Endothelial cell of umbilical vein (primary cell): ENCODE measurements at regions not wholly inside any gene's neighbourhood (a gene's known extent, or its start where the extent isn't known, plus 50 kb on each side); places are given as distances from the start of the nearest gene placed in this dataset.

Source experiments
- BruUV-seq: library from RNA; stranded (reverse); fragments of 400-500 nt; replicated peaks from 2 replicates; lab custom pipeline; 2021; lab: Mats Ljungman, UMichigan
- CTCF ChIA-PET: fragments of 300-600, 350-600 bp; sonication (Branson Sonifier 250); formaldehyde crosslinking; loops from one replicate; lab custom pipeline; 2021; ENCODE audit warnings: antibody characterized with exemption, inconsistent platforms; lab: Charles Lee
- POLR2A ChIA-PET: fragments of 300-600, 350-600 bp; sonication (Branson Sonifier 250); formaldehyde crosslinking; loops from one replicate; lab custom pipeline; 2021; ENCODE audit warnings: antibody characterized with exemption, inconsistent platforms; lab: Charles Lee
- DNase-seq: peaks from one replicate; pipeline ENCODE4 v3.0.0-alpha.2; 2011; ENCODE audit warnings: low read depth, low spot score
- FAIRE-seq: peaks from 2 replicates; lab custom pipeline; 2011; peaks lifted over from hg19 to GRCh38; lab: Jason Lieb, UNC
- H2AFZ ChIP-seq: 2 replicates; pipeline ENCODE4 v1.6.0; 2012; ENCODE audit warnings: low read depth, low read length, control low read depth, inconsistent platforms
- H3K27ac ChIP-seq: 2 replicates; pipeline ENCODE4 v1.5.1; 2011; ENCODE audit warnings: low read depth, mild to moderate bottlenecking, control low read depth, low read length, moderate library complexity; ENCODE audit not compliant: insufficient read depth
- H3K27me3 ChIP-seq, 2 experiments: 2 replicates each; pipeline versions ENCODE4 v1.6.0 to v1.6.1; 2011; ENCODE audit warnings: low read length in 2 of 2, mixed read lengths in 1 of 2; ENCODE audit not compliant: control insufficient read depth in 2 of 2, insufficient read depth in 2 of 2
- H3K36me3 ChIP-seq, 2 experiments: 2 replicates in 1 of 2; 3 replicates in 1 of 2; pipeline ENCODE4 v1.5.1; 2011; ENCODE audit warnings: low read length in 2 of 2, mild to moderate bottlenecking in 1 of 2, moderate library complexity in 1 of 2; ENCODE audit not compliant: control insufficient read depth in 2 of 2, insufficient read depth in 2 of 2; ENCODE audit errors: extremely low read depth in 1 of 2
- H3K4me1 ChIP-seq: 3 replicates; pipeline ENCODE4 v1.5.1; 2011; ENCODE audit warnings: mild to moderate bottlenecking, low read length; ENCODE audit not compliant: control insufficient read depth, insufficient read depth; ENCODE audit errors: extremely low read depth
- H3K4me2 ChIP-seq: 2 replicates; pipeline ENCODE4 v1.6.1; 2011; ENCODE audit warnings: low read length, control low read depth, mixed read lengths; ENCODE audit not compliant: insufficient read depth
- H3K4me3 ChIP-seq, 3 experiments: fragments of 200-600 bp in 1 of 3; sonication (generic), shearing (Covaris generic) in 1 of 3; replicated peaks in 1 of 3; 2 replicates each; pipeline ENCODE4 v1.5.1; 2011 to 2016; ENCODE audit warnings: control low read depth in 3 of 3, low read length in 3 of 3, mild to moderate bottlenecking in 2 of 3, inconsistent platforms in 1 of 3, low read depth in 1 of 3, moderate library complexity in 1 of 3; ENCODE audit not compliant: insufficient read depth in 1 of 3
- H3K79me2 ChIP-seq: 2 replicates; pipeline ENCODE4 v1.6.0; 2012; ENCODE audit warnings: low read length, inconsistent platforms; ENCODE audit not compliant: control insufficient read depth, insufficient read depth
- H3K9ac ChIP-seq: replicated peaks from 2 replicates; pipeline ENCODE3; 2011; ENCODE audit warnings: low read length, control low read depth; ENCODE audit not compliant: insufficient read depth; ENCODE audit errors: extremely low read depth
- H3K9me1 ChIP-seq: replicated peaks from 3 replicates; pipeline ENCODE4 v1.6.0; 2011; ENCODE audit warnings: mild to moderate bottlenecking, low read length; ENCODE audit not compliant: control insufficient read depth, insufficient read depth; ENCODE audit errors: extremely low read depth
- H3K9me3 ChIP-seq: replicated peaks from 2 replicates; pipeline ENCODE4 v1.5.1; 2012; ENCODE audit warnings: low read length, inconsistent platforms; ENCODE audit not compliant: control insufficient read depth, insufficient read depth
- H4K20me1 ChIP-seq: replicated peaks from 2 replicates; pipeline ENCODE3; 2011; ENCODE audit warnings: mild to moderate bottlenecking, low read length; ENCODE audit not compliant: control insufficient read depth, insufficient read depth; ENCODE audit errors: extremely low read depth
- CTCF ChIP-seq, 2 donors: IDR thresholded peaks; 1 replicate in 1 of 2; 2 replicates in 1 of 2; pipeline ENCODE4 v1.5.1; 2011; ENCODE audit warnings: low read length in 2 of 2, mild to moderate bottlenecking in 2 of 2, moderate library complexity in 2 of 2, control low read depth in 1 of 2, inconsistent platforms in 1 of 2, low read depth in 1 of 2; ENCODE audit not compliant: insufficient read depth in 1 of 2; ENCODE audit errors: extremely low read depth in 1 of 2
- EZH2 ChIP-seq: IDR thresholded peaks from 2 replicates; pipeline ENCODE4 v1.6.1; 2012; ENCODE audit warnings: borderline replicate concordance, low read depth, mild to moderate bottlenecking, moderate library complexity, low read length, inconsistent platforms; ENCODE audit not compliant: severe bottlenecking
- FOS ChIP-seq: IDR thresholded peaks from 2 replicates; pipeline ENCODE4 v1.6.1; 2011; ENCODE audit warnings: mild to moderate bottlenecking, low read length, moderate library complexity, borderline replicate concordance; ENCODE audit not compliant: insufficient read depth
- GATA2 ChIP-seq: IDR thresholded peaks from 2 replicates; pipeline ENCODE4 v1.7.0; 2011; ENCODE audit warnings: low read depth, mild to moderate bottlenecking, moderate library complexity, mixed read lengths, low read length; ENCODE audit not compliant: insufficient read length, insufficient read depth
- JUN ChIP-seq: IDR thresholded peaks from 2 replicates; pipeline ENCODE4 v1.6.1; 2011; ENCODE audit warnings: borderline replicate concordance, low read depth; ENCODE audit not compliant: insufficient read length, insufficient read depth
- MAX ChIP-seq: IDR thresholded peaks from 2 replicates; pipeline ENCODE4 v1.6.1; 2011; ENCODE audit not compliant: insufficient read depth, insufficient read length
- MYC ChIP-seq: IDR thresholded peaks from one replicate; pipeline ENCODE4 v1.6.1; 2011; ENCODE audit warnings: mild to moderate bottlenecking, low read depth, low read length
- POLR2A ChIP-seq: IDR thresholded peaks from 2 replicates; pipeline ENCODE4 v1.6.1; 2012; ENCODE audit warnings: low read depth, mild to moderate bottlenecking, control low read depth, low read length
- POLR2AphosphoS5 ChIP-seq: IDR thresholded peaks from 2 replicates; pipeline ENCODE4 v1.6.1; 2012; ENCODE audit warnings: low read depth, mild to moderate bottlenecking, control low read depth, low read length, moderate library complexity; ENCODE audit not compliant: insufficient read depth
- dilution Hi-C: fragments of 300-500 bp; cut with MboI; formaldehyde crosslinking; loops from one replicate; pipeline ENCODE4 v1.15.0; 2019; ENCODE audit warnings: low sequenced_read_pairs; ENCODE audit not compliant: extremely low pct_ligation_motif_present
- intact Hi-C: fragments of 100-400 bp; cut with micrococcal nuclease; formaldehyde crosslinking; loops from one replicate; pipeline ENCODE4 v1.10.0; 2022

GRCh38 chr2:19571773-19572172, 213.3 kb upstream of the OSR1 start:
- FAIRE-seq: no peak
- CTCF ChIA-PET: interaction anchor here (1.0 kb wide), 1 partner anchor 17 kb away, joined by 3 read pairs; no protein-coding TSS in a partner anchor
- Histone ChIP-seq H3K27ac (no peak overlapping the region), H3K79me2 (no peaks in the 10 kb centered on the region), H3K9ac (no peak overlapping the region), H3K36me3 (no peaks in the 10 kb centered on the region), H3K9me1 (no peaks in the 10 kb centered on the region), H3K4me2 (no peak overlapping the region), H3K9me3 (no peaks in the 10 kb centered on the region), H3K4me1 (peaks cover 6% of the 10 kb centered on the region), H3K27me3 (no peaks in the 10 kb centered on the region), H2AFZ (no peak overlapping the region), H3K4me3 (no peak overlapping the region), H4K20me1 (no peaks in the 10 kb centered on the region)
- TF ChIP-seq EZH2: no peak
- TF ChIP-seq POLR2AphosphoS5: no peak
- TF ChIP-seq CTCF (IDR thresholded peaks at IDR 0.05; ENCODE audit: extremely low read depth in 1 of 2, insufficient read depth in 1 of 2, low read depth in 1 of 2, low read length in 2 of 2): no peak
- TF ChIP-seq JUN: no peak
- no peak for TF ChIP-seq MYC
- TF ChIP-seq POLR2A: no peak
- no peak for TF ChIP-seq GATA2
- no peak for TF ChIP-seq MAX
- no peak for TF ChIP-seq FOS
- no TSS peak for BruUV-seq
- dilution Hi-C loops (no loop called here), intact Hi-C loops (loop anchor here (10.0 kb wide), 1 partner anchor 173 kb away; no protein-coding TSS in a partner anchor)
- POLR2A ChIA-PET: no interaction called here
- no peak for DNase-seq
